ENCODE measurements at regions not wholly inside any gene's neighbourhood (a gene's known extent, or its start where the extent isn't known, plus 50 kb on each side); places are given as distances from the start of the nearest gene placed in this dataset.
A peak's percentile ranks its signal among the peaks of the same experiment; 100 is the strongest.

GRCh38 chr9:95605816-95606488 is 89.2 kb upstream of the PTCH1 start:
- Histone ChIP-seq H3K4me3 (ENCODE audit: low read length) (no peak overlapping the region), H3K4me1 (ENCODE audit: control insufficient read depth, insufficient read depth, low read length) (no peaks in the 10 kb centered on the region), H3K27me3 (ENCODE audit: control insufficient read depth, insufficient read depth, low read length, poor library complexity, severe bottlenecking) (peaks cover 4% of the 10 kb centered on the region), H3K9me3 (ENCODE audit: control insufficient read depth, low read length) (no peaks in the 10 kb centered on the region), H3K27ac (ENCODE audit: low read depth, low read length) (peak overlapping the region; percentile 84), H3K36me3 (ENCODE audit: control insufficient read depth, insufficient read depth, low read length) (no peaks in the 10 kb centered on the region), H3K9ac (ENCODE audit: extremely low read depth, low read length, poor library complexity, severe bottlenecking) (no peak overlapping the region)
- H3K27ac Mint-ChIP-seq = no peak overlapping the region
- H3K27me3 Mint-ChIP-seq (ENCODE audit: insufficient read depth) = peaks cover 5% of the 10 kb centered on the region
- DNase-seq = no peak
- H3K4me3 Mint-ChIP-seq = no peak overlapping the region
- TF ChIP-seq CTCF (conservative IDR thresholded peaks at IDR 0.05) = no peak
- no peaks in the 10 kb centered on the region for H3K36me3 Mint-ChIP-seq (ENCODE audit: low read depth)
- WGBS, 2 experiments (ENCODE audit: insufficient coverage in 1 of 2, insufficient read length in 1 of 2) = 84 to 87% methylated on average over 6 to 10 of the region's 10 CpGs
- peaks cover 5% of the 10 kb centered on the region for H3K4me1 Mint-ChIP-seq
- no peaks in the 10 kb centered on the region for H3K9me3 Mint-ChIP-seq

- H3K4me1 Mint-ChIP-seq = peaks cover 5% of the 10 kb centered on the region
- WGBS, 2 experiments (ENCODE audit: insufficient coverage in 1 of 2, insufficient read length in 1 of 2) = 60 to 71% methylated on average over 6 of the region's 6 CpGs
Measured at GRCh38 chr9:95605101-95605500, 88.3 kb upstream of the PTCH1 start.

GRCh38 chr9:95598236-95598635 is 81.5 kb upstream of the PTCH1 start:
- no peak for DNase-seq
- Histone ChIP-seq H3K9ac (ENCODE audit: extremely low read depth, low read length, poor library complexity, severe bottlenecking) (no peak overlapping the region), H3K4me1 (ENCODE audit: control insufficient read depth, insufficient read depth, low read length) (no peaks in the 10 kb centered on the region), H3K27ac (ENCODE audit: low read depth, low read length) (no peak overlapping the region), H3K36me3 (ENCODE audit: control insufficient read depth, insufficient read depth, low read length) (no peaks in the 10 kb centered on the region), H3K4me3 (ENCODE audit: low read length) (no peak overlapping the region), H3K9me3 (ENCODE audit: control insufficient read depth, low read length) (no peaks in the 10 kb centered on the region), H3K27me3 (ENCODE audit: control insufficient read depth, insufficient read depth, low read length, poor library complexity, severe bottlenecking) (no peaks in the 10 kb centered on the region)
- Mint-ChIP-seq H3K27me3 (ENCODE audit: insufficient read depth) (no peaks in the 10 kb centered on the region), H3K4me3 (no peak overlapping the region), H3K9me3 (no peaks in the 10 kb centered on the region), H3K27ac (no peak overlapping the region), H3K4me1 (no peaks in the 10 kb centered on the region), H3K36me3 (ENCODE audit: low read depth) (no peaks in the 10 kb centered on the region)
- TF ChIP-seq CTCF (conservative IDR thresholded peaks at IDR 0.05) = no peak
- 78% methylated on average over 2 of the region's 2 CpGs; no CpG with 5 or more reads in 1 of the 2 experiments for WGBS, 2 experiments (ENCODE audit: insufficient coverage in 1 of 2, insufficient read length in 1 of 2)

More at GRCh38 chr9:95605101-95605500, 88.3 kb upstream of the PTCH1 start:
- Histone ChIP-seq H3K4me3 (ENCODE audit: low read length) (no peak overlapping the region), H3K27me3 (ENCODE audit: control insufficient read depth, insufficient read depth, low read length, poor library complexity, severe bottlenecking) (peaks cover 4% of the 10 kb centered on the region), H3K4me1 (ENCODE audit: control insufficient read depth, insufficient read depth, low read length) (no peaks in the 10 kb centered on the region), H3K27ac (ENCODE audit: low read depth, low read length) (peak overlapping the region; percentile 9), H3K9me3 (ENCODE audit: control insufficient read depth, low read length) (no peaks in the 10 kb centered on the region), H3K9ac (ENCODE audit: extremely low read depth, low read length, poor library complexity, severe bottlenecking) (no peak overlapping the region), H3K36me3 (ENCODE audit: control insufficient read depth, insufficient read depth, low read length) (no peaks in the 10 kb centered on the region)
- peak; percentile 69 for DNase-seq
- H3K4me3 Mint-ChIP-seq = no peak overlapping the region
- no peak overlapping the region for H3K27ac Mint-ChIP-seq
- TF ChIP-seq CTCF (conservative IDR thresholded peaks at IDR 0.05) = no peak
- peaks cover 5% of the 10 kb centered on the region for H3K27me3 Mint-ChIP-seq (ENCODE audit: insufficient read depth)
- no peaks in the 10 kb centered on the region for H3K9me3 Mint-ChIP-seq
- no peaks in the 10 kb centered on the region for H3K36me3 Mint-ChIP-seq (ENCODE audit: low read depth)
